CD4-positive, CD25-positive, alpha-beta regulatory T cell (primary cell): ENCODE measurements at regions not wholly inside any gene's neighbourhood (a gene's known extent, or its start where the extent isn't known, plus 50 kb on each side); places are given as distances from the start of the nearest gene placed in this dataset.

Experiments used
- ATAC-seq, 2 donors: fragments of 150-1000 bp; cut with Tn5 transposase; one replicate each; pipeline ENCODE4 v1.10.0; 2021; ENCODE audit warnings: low read depth in 2 of 2, moderate number of reproducible peaks in 2 of 2, moderate library complexity in 1 of 2
- DNase-seq, 3 donors: peaks; one replicate each; pipeline versions ENCODE4 v3.0.0 to v3.0.0-alpha.2; 2012 to 2022; ENCODE audit warnings: mixed read lengths in 1 of 3
- H3K27ac ChIP-seq: one replicate; pipeline ENCODE4 v1.7.0; 2013; ENCODE audit warnings: mild to moderate bottlenecking, low read length; ENCODE audit not compliant: insufficient read depth, poor library complexity, severe bottlenecking
- H3K27me3 ChIP-seq: one replicate; pipeline ENCODE4 v1.7.0; 2013; ENCODE audit warnings: low read length; ENCODE audit not compliant: control insufficient read depth, insufficient read depth
- H3K36me3 ChIP-seq: one replicate; pipeline ENCODE4 v1.7.0; 2013; ENCODE audit warnings: mild to moderate bottlenecking, low read length, moderate library complexity; ENCODE audit not compliant: control insufficient read depth, insufficient read depth
- H3K4me1 ChIP-seq: 2 replicates; pipeline ENCODE4 v1.7.0; 2013; ENCODE audit warnings: mild to moderate bottlenecking, low read length; ENCODE audit not compliant: insufficient read depth, control insufficient read depth, poor library complexity, severe bottlenecking
- H3K4me3 ChIP-seq: one replicate; pipeline ENCODE4 v1.7.0; 2013; ENCODE audit warnings: low read depth, mild to moderate bottlenecking, low read length, moderate library complexity
- H3K9me3 ChIP-seq, 2 experiments: 1 replicate in 1 of 2; 2 replicates in 1 of 2; pipeline ENCODE4 v1.7.0; 2013; ENCODE audit warnings: low read length in 2 of 2, mild to moderate bottlenecking in 1 of 2, moderate library complexity in 1 of 2; ENCODE audit not compliant: control insufficient read depth in 2 of 2
- H3K27ac Mint-ChIP-seq, 3 donors: one replicate each; pipeline ENCODE4 v1.8.0; 2020 to 2022; ENCODE audit warnings: mild to moderate bottlenecking in 3 of 3, mixed read lengths in 3 of 3, moderate library complexity in 2 of 3
- H3K27me3 Mint-ChIP-seq: one replicate; pipeline ENCODE4 v1.8.0; 2022; ENCODE audit warnings: mild to moderate bottlenecking, mixed read lengths
- H3K36me3 Mint-ChIP-seq: one replicate; pipeline ENCODE4 v1.8.0; 2020; ENCODE audit warnings: mixed read lengths
- H3K4me1 Mint-ChIP-seq, 4 donors: one replicate each; pipeline ENCODE4 v1.8.0; 2020 to 2022; ENCODE audit warnings: mixed read lengths in 4 of 4, mild to moderate bottlenecking in 1 of 4
- H3K4me3 Mint-ChIP-seq, 4 donors: one replicate each; pipeline ENCODE4 v1.8.0; 2020 to 2022; ENCODE audit warnings: mild to moderate bottlenecking in 4 of 4, mixed read lengths in 4 of 4, moderate library complexity in 3 of 4
- H3K9me3 Mint-ChIP-seq, 7 donors: one replicate each; pipeline ENCODE4 v1.8.0; 2020 to 2022; ENCODE audit warnings: mixed read lengths in 7 of 7, mild to moderate bottlenecking in 3 of 7, moderate library complexity in 2 of 7

DNA sequence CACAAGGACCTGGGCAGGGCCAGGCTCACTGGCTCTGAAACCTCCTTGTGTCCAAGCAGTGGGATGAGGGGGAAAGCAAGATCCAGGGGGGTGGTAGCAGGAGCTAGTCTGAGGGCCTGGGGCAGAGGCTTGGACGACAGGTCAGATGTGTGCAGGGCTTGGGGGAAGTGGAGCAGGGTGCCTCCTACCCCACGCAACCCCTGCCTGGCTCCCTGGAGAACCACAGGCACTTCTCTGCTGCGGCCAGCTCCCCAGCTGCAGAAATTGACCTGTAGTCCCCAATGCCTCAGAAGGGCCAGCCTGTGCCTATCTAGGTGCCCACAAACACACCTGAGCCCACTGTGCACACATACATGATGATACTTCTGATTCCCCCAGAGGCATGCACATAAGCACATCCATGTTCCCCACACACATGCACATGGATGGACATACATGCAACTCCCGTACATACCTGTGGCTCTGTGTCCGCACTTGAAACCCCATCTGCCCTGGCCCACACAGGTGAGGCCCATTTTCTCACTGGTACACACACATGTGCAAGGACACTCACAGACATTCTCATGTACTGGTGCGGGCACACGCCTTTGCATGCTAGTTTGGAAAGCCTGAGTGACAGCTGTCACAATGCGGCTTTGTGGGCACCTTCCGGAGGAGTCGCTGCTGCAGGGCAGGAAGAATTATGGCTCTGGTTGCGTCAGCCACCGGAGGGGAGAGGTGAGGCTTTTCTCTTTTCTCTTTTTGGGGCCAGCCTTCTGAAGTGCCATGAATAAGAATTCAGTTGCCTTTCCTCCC, 247.2 kb upstream of the CSF3R start:
- H3K4me1 ChIP-seq: no peaks in the 10 kb centered on the region
- H3K4me1 Mint-ChIP-seq: no peaks in the 10 kb centered on the region
- no peak overlapping the region for H3K4me3 Mint-ChIP-seq
- ATAC-seq (no peak), DNase-seq (no peak)
- peak overlapping the region in 1 of 3 donors; percentile 87 for H3K27ac Mint-ChIP-seq
- H3K9me3 Mint-ChIP-seq: peaks cover 0 to 2% (median 0%) of the 10 kb centered on the region in 7 donors
- peaks cover 2% of the 10 kb centered on the region for H3K27me3 ChIP-seq
- H3K36me3 ChIP-seq: no peaks in the 10 kb centered on the region
- H3K9me3 ChIP-seq: no peaks in the 10 kb centered on the region
- peaks cover 20% of the 10 kb centered on the region for H3K27me3 Mint-ChIP-seq
- no peak overlapping the region for H3K27ac ChIP-seq
- H3K4me3 ChIP-seq: no peak overlapping the region
- no peaks in the 10 kb centered on the region for H3K36me3 Mint-ChIP-seq

DNA sequence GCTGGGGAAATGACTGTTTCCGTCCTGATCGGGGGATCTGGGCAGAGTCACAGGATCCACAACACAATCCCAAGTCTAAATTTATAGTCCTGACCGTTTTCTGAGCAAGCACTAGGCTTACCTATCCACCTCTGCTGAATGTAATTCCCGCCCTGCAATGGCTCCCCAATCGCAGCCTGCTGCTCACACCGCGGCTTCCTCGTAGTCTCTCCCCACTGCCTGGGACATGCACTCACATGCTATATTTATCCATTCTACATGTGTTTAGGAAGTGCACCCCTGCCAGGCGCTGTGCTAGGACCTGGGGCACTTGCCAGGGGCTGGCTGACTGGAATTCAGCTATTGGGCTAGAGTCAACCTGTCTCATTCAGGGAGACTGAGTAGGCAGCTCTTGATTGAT, 246.6 kb upstream of the CSF3R start:
- H3K27ac Mint-ChIP-seq: peak overlapping the region in 1 of 3 donors; percentile 87
- ATAC-seq: no peak
- DNase-seq: no peak
- H3K36me3 Mint-ChIP-seq: no peaks in the 10 kb centered on the region
- Histone ChIP-seq H3K4me1 (no peaks in the 10 kb centered on the region), H3K27ac (no peak overlapping the region), H3K36me3 (no peaks in the 10 kb centered on the region), H3K9me3 (no peaks in the 10 kb centered on the region), H3K27me3 (peaks cover 2% of the 10 kb centered on the region), H3K4me3 (no peak overlapping the region)
- H3K4me3 Mint-ChIP-seq: no peak overlapping the region
- peaks cover 15% of the 10 kb centered on the region for H3K27me3 Mint-ChIP-seq
- H3K4me1 Mint-ChIP-seq: no peaks in the 10 kb centered on the region
- peaks cover 0 to 2% (median 0%) of the 10 kb centered on the region in 7 donors for H3K9me3 Mint-ChIP-seq

DNA sequence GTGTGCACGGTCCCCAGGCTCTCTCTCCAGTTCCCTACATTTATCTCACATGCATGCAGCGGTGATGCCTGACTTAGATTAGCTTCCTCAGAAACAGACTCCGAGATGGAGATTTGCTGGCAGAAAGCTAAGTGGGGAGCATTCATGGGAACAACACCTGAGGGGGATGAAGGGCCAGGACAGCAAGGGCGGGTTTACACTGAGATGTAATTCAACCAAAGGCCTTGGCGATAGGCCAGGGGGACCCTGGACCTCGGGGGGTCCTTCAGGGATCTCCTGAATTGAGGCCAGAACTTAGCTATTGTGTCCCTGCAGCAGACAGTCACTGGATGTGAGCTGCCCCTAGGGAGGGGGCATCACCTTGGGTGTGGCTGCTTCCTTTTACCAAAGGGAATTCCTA, 246.1 kb upstream of the CSF3R start:
- Mint-ChIP-seq H3K27ac (no peak overlapping the region), H3K4me3 (no peak overlapping the region), H3K9me3 (peaks cover 0 to 2% (median 0%) of the 10 kb centered on the region in 7 donors), H3K27me3 (peaks cover 15% of the 10 kb centered on the region), H3K4me1 (no peaks in the 10 kb centered on the region), H3K36me3 (no peaks in the 10 kb centered on the region)
- H3K4me3 ChIP-seq: no peak overlapping the region
- no peak for ATAC-seq
- no peaks in the 10 kb centered on the region for H3K9me3 ChIP-seq
- H3K27me3 ChIP-seq: peaks cover 2% of the 10 kb centered on the region
- H3K27ac ChIP-seq: no peak overlapping the region
- H3K4me1 ChIP-seq: no peaks in the 10 kb centered on the region
- no peak for DNase-seq
- H3K36me3 ChIP-seq: no peaks in the 10 kb centered on the region

DNA sequence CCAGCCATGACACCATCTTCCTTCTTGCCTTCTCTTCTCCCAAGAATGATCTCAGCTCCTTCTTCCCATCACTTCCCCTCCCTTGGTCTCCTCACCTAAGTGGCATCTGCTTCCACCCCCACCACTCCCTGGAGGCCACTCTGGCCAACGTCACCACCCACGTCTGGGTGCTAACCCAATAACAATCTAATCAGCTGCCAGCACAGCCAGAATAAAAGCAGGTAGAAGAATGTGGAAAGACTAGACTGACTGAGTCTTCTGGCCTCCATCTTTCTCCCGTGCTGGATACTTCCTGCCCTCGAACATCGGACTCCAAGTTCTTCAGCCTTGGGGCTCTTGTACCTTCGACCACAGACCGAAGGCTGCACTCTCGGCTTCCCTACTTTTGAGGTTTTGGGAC, 245.3 kb upstream of the CSF3R start:
- no peak for DNase-seq
- Mint-ChIP-seq H3K27me3 (peaks cover 11% of the 10 kb centered on the region), H3K9me3 (peaks cover 0 to 2% (median 0%) of the 10 kb centered on the region in 7 donors), H3K27ac (no peak overlapping the region), H3K4me3 (no peak overlapping the region), H3K4me1 (peaks cover 0 to 2% (median 0%) of the 10 kb centered on the region in 4 donors), H3K36me3 (no peaks in the 10 kb centered on the region)
- Histone ChIP-seq H3K27ac (no peak overlapping the region), H3K4me1 (no peaks in the 10 kb centered on the region), H3K27me3 (no peaks in the 10 kb centered on the region), H3K9me3 (no peaks in the 10 kb centered on the region), H3K36me3 (no peaks in the 10 kb centered on the region), H3K4me3 (no peak overlapping the region)
- ATAC-seq: no peak

DNA sequence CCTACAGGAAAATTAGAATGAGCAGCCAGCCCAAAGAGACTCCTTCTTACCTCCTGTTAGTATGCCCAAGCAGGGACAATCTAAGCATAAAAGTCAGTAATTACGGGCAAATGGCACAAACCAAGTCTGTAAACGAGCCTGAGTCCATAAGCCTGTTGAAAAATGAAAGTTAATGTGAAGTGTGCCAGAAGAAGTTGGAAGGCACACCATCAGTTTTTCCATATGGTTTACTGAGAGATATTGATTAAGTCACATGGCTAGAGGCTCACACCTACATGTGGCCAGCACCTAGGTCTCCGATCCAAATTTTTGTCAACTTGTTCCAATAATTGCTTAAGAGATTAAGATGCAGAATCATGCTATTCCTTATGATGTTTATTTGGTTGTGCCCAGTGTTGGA, 242.4 kb upstream of the CSF3R start:
- Histone ChIP-seq H3K27ac (no peak overlapping the region), H3K9me3 (no peaks in the 10 kb centered on the region), H3K4me3 (no peak overlapping the region), H3K36me3 (no peaks in the 10 kb centered on the region), H3K4me1 (no peaks in the 10 kb centered on the region), H3K27me3 (peaks cover 3% of the 10 kb centered on the region)
- ATAC-seq (no peak), DNase-seq (no peak)
- Mint-ChIP-seq H3K4me1 (peaks cover 0 to 2% (median 0%) of the 10 kb centered on the region in 4 donors), H3K27me3 (peaks cover 10% of the 10 kb centered on the region), H3K27ac (no peak overlapping the region), H3K4me3 (no peak overlapping the region), H3K36me3 (no peaks in the 10 kb centered on the region), H3K9me3 (peaks cover 0 to 2% (median 0%) of the 10 kb centered on the region in 7 donors)

DNA sequence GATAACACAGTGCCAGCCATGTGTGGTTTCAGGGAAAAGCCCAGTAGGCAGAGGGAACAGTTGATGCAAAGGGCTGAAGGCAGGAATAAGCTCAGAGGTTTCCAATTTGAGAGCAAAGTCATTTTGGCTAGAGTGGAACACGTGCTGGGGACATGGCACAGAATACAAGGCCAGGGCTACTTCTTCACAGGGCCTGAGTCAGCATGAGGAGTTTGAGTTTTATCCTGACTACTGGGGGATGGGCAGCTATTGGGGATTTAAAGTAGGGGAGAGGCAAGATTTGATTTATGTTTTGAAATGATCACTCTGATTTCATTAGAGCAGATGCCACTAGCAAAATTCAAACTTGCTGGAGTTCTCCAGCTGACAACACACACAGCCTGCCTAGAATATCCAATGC, 241.1 kb upstream of the CSF3R start:
- Mint-ChIP-seq H3K9me3 (peaks cover 0 to 2% (median 0%) of the 10 kb centered on the region in 7 donors), H3K27ac (no peak overlapping the region), H3K4me3 (no peak overlapping the region), H3K4me1 (peaks cover 0 to 2% (median 0%) of the 10 kb centered on the region in 4 donors), H3K27me3 (peaks cover 16% of the 10 kb centered on the region), H3K36me3 (no peaks in the 10 kb centered on the region)
- Histone ChIP-seq H3K27me3 (peaks cover 3% of the 10 kb centered on the region), H3K4me3 (no peak overlapping the region), H3K4me1 (no peaks in the 10 kb centered on the region), H3K9me3 (no peaks in the 10 kb centered on the region), H3K36me3 (no peaks in the 10 kb centered on the region), H3K27ac (no peak overlapping the region)
- ATAC-seq: no peak
- DNase-seq: no peak

DNA sequence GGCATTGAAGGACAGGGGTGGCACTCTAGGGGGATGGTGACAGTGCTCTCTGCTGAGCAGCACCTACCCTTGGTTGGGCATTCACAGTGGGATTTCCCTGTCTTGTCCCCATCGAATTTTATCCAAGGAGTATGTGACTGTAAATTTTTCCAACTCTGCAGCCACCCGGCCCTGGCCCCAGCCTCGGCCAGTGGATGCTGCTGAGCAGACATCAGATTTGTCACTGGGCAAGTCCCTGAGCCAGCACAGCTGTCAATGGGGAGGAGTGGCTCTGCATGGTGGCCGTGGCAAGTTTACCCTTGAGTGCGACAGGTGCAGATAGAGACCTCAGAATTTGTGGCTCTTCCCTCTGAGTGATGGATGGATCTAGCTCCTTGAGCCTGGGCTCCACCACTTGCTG, 240.2 kb upstream of the CSF3R start:
- no peak overlapping the region for H3K27ac ChIP-seq
- peaks cover 22% of the 10 kb centered on the region for H3K27me3 Mint-ChIP-seq
- no peaks in the 10 kb centered on the region for H3K4me1 ChIP-seq
- no peaks in the 10 kb centered on the region for H3K36me3 Mint-ChIP-seq
- peaks cover 0 to 2% (median 0%) of the 10 kb centered on the region in 7 donors for H3K9me3 Mint-ChIP-seq
- H3K9me3 ChIP-seq: no peaks in the 10 kb centered on the region
- no peak overlapping the region for H3K4me3 Mint-ChIP-seq
- H3K36me3 ChIP-seq: no peaks in the 10 kb centered on the region
- no peak overlapping the region for H3K4me3 ChIP-seq
- peaks cover 3% of the 10 kb centered on the region for H3K27me3 ChIP-seq
- H3K4me1 Mint-ChIP-seq: peaks cover 0 to 2% (median 0%) of the 10 kb centered on the region in 4 donors
- no peak overlapping the region for H3K27ac Mint-ChIP-seq
- no peak for DNase-seq
- ATAC-seq: no peak

DNA sequence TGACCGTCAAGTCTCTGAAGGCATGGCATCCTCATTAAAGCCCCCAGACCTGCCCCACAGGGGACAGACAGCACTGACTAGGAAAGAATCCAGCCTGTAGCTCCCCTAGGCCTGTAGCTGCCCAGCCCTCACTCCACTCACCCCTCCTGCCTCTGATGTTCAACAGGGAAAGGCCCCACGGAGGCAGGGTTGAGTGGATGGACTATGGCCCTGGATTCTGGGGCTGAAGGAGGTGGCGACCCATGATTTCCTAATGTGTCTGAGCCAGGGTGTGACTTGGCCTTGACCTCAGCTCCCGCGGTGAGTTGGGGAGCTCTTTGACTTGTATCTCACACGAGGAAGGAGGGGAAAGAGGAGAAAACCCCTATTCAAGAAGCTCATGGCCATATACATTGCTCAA, 238.5 kb upstream of the CSF3R start:
- Mint-ChIP-seq H3K9me3 (peaks cover 0 to 2% (median 0%) of the 10 kb centered on the region in 7 donors), H3K4me3 (no peak overlapping the region), H3K27me3 (peaks cover 25% of the 10 kb centered on the region), H3K27ac (no peak overlapping the region), H3K36me3 (no peaks in the 10 kb centered on the region), H3K4me1 (peaks cover 0 to 2% (median 0%) of the 10 kb centered on the region in 4 donors)
- DNase-seq: no peak
- peaks cover 3% of the 10 kb centered on the region for H3K27me3 ChIP-seq
- no peak overlapping the region for H3K4me3 ChIP-seq
- no peaks in the 10 kb centered on the region for H3K9me3 ChIP-seq
- H3K27ac ChIP-seq: no peak overlapping the region
- H3K4me1 ChIP-seq: no peaks in the 10 kb centered on the region
- ATAC-seq: no peak
- H3K36me3 ChIP-seq: no peaks in the 10 kb centered on the region
